BE2C (cell line): ENCODE measurements at regions not wholly inside any gene's neighbourhood (a gene's known extent, or its start where the extent isn't known, plus 50 kb on each side); places are given as distances from the start of the nearest gene placed in this dataset.
A peak's percentile ranks its signal among the peaks of the same experiment; 100 is the strongest.

Experiments
- DNase-seq: peaks from one replicate; pipeline ENCODE4 v3.0.0-alpha.2; 2020
- H3K27me3 ChIP-seq: fragments of 250-450 bp; sonication (Bioruptor Pico); 2 replicates; pipeline ENCODE4 v1.5.1; 2020; ENCODE audit warnings: mild to moderate bottlenecking
- H3K36me3 ChIP-seq: fragments of 250-450 bp; sonication (Bioruptor Pico); 2 replicates; pipeline ENCODE4 v1.5.1; 2020; ENCODE audit warnings: mild to moderate bottlenecking
- H3K4me1 ChIP-seq: fragments of 250-450 bp; sonication (Bioruptor Pico); 2 replicates; pipeline ENCODE4 v1.5.1; 2020
- H3K4me3 ChIP-seq: 2 replicates; pipeline ENCODE4 v1.5.1; 2011; ENCODE audit warnings: low read depth, low read length
- H3K9me3 ChIP-seq: fragments of 250-450 bp; sonication (Bioruptor Pico); 2 replicates; pipeline ENCODE4 v1.5.1; 2020
- TF ChIP-seq, protein P1 (sequence below): IDR thresholded peaks from 2 replicates; pipeline ENCODE4 v1.5.1; 2012; ENCODE audit warnings: mild to moderate bottlenecking, low read depth, low read length

DNA sequence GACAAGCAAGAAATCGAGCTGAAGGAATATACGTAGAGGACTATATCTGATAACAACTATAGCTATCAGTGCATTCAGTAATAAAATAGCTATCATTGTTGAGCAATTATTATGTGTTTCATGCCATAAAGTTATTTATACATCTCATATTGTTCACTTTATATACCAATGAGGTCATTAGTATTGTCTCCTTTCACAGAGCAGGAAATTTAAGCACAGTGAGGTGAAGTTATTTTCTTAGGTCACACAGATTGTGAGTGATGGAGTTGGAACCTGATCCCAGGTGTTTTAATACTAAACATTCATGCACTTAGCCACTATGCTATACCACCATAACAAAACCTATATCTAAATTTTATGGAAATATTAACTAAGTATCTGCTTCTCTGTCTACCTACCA lies 180.5 kb upstream of the DPYD start:
- Histone ChIP-seq H3K4me3 (no peak overlapping the region), H3K36me3 (no peaks in the 10 kb centered on the region), H3K4me1 (peaks cover 42% of the 10 kb centered on the region), H3K27me3 (no peaks in the 10 kb centered on the region), H3K9me3 (no peaks in the 10 kb centered on the region)
- no peak for DNase-seq
- TF ChIP-seq, protein P1, sequence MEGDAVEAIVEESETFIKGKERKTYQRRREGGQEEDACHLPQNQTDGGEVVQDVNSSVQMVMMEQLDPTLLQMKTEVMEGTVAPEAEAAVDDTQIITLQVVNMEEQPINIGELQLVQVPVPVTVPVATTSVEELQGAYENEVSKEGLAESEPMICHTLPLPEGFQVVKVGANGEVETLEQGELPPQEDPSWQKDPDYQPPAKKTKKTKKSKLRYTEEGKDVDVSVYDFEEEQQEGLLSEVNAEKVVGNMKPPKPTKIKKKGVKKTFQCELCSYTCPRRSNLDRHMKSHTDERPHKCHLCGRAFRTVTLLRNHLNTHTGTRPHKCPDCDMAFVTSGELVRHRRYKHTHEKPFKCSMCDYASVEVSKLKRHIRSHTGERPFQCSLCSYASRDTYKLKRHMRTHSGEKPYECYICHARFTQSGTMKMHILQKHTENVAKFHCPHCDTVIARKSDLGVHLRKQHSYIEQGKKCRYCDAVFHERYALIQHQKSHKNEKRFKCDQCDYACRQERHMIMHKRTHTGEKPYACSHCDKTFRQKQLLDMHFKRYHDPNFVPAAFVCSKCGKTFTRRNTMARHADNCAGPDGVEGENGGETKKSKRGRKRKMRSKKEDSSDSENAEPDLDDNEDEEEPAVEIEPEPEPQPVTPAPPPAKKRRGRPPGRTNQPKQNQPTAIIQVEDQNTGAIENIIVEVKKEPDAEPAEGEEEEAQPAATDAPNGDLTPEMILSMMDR = no peak

DNA sequence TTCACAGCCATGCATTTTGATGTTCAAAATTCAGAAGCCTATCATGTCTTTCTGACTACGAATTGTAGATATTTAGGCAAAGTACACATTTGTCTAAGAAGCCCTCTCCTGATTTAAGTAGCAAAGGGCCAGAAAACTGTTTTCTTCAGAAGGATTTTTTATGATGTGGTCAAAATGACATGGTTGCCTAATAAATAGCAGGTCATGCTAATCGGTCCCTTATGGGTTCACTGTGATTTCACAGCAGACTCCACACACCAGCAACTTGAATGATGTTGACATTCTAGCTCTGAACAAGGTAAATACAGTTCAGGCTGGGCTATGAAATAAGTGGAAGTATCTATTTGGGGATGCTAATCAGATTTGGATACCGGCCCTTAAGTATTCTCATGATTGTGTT lies 178.7 kb upstream of the DPYD start:
- Histone ChIP-seq H3K9me3 (no peaks in the 10 kb centered on the region), H3K4me1 (peaks cover 33% of the 10 kb centered on the region), H3K4me3 (no peak overlapping the region), H3K36me3 (no peaks in the 10 kb centered on the region), H3K27me3 (no peaks in the 10 kb centered on the region)
- TF ChIP-seq, protein P1 = no peak
- DNase-seq = no peak

DNA sequence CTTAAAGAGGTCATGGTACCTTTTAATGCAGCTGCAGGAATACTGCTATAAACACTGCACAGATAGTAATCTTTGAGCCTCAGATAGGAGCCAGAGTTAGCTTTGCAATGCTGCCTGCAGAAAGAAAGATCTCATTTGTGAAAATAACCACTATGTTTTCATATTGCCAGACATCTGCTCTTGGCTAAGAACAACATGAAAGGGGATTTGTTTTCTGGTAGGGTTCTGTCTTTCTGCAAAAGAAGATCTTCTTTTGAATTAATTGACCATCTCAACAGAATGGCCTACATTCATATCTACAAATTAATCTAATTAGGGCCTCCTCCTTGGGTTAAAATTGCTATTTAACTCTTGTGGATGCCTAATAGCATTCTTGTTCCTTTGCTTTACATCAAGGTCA lies 177.6 kb upstream of the DPYD start:
- Histone ChIP-seq H3K36me3 (no peaks in the 10 kb centered on the region), H3K27me3 (no peaks in the 10 kb centered on the region), H3K4me1 (peaks cover 25% of the 10 kb centered on the region), H3K9me3 (no peaks in the 10 kb centered on the region), H3K4me3 (no peak overlapping the region)
- TF ChIP-seq, protein P1 = no peak
- DNase-seq = peak; percentile 14

DNA sequence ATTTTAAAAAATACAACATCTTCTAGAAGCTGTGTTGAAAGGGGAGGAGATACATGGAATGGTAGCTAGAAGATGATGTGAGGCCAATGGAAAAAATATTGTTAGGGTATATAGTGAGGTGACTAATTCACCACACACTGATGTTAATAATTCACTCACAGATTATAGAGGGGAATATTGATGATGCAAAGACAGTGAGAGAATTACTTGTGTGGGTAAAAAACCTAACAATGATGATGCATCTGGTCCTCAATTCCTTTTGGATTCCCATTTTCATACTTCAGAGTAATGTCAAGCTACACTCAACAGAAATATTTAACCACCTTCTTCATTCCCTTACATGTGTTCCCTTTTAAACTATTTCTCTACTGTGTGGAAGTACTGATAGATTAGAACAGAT lies 169.5 kb upstream of the DPYD start:
- no peak for DNase-seq
- Histone ChIP-seq H3K27me3 (no peaks in the 10 kb centered on the region), H3K36me3 (no peaks in the 10 kb centered on the region), H3K4me3 (no peak overlapping the region), H3K9me3 (no peaks in the 10 kb centered on the region), H3K4me1 (no peaks in the 10 kb centered on the region)
- TF ChIP-seq, protein P1 = no peak

DNA sequence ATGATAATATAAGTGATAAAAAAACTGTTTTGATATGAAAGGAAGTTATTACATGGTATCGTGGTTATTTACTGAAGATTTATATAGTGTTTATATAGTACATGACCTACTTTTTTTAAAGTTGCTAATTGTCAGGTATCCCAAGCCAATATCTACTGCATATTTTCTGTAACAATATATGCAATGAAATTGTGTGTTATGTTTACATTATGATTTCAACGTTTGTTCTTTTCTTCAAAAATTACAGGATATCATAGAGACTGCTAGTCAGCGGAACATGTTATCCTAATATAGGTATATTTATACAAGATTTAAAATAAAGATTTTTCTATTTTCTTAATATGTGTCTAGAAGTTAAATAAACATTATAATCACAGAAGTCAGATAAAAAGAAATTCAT lies 167.5 kb upstream of the DPYD start:
- Histone ChIP-seq H3K27me3 (no peaks in the 10 kb centered on the region), H3K4me3 (no peak overlapping the region), H3K36me3 (no peaks in the 10 kb centered on the region), H3K4me1 (no peaks in the 10 kb centered on the region), H3K9me3 (no peaks in the 10 kb centered on the region)
- TF ChIP-seq, protein P1 = no peak
- DNase-seq = no peak

DNA sequence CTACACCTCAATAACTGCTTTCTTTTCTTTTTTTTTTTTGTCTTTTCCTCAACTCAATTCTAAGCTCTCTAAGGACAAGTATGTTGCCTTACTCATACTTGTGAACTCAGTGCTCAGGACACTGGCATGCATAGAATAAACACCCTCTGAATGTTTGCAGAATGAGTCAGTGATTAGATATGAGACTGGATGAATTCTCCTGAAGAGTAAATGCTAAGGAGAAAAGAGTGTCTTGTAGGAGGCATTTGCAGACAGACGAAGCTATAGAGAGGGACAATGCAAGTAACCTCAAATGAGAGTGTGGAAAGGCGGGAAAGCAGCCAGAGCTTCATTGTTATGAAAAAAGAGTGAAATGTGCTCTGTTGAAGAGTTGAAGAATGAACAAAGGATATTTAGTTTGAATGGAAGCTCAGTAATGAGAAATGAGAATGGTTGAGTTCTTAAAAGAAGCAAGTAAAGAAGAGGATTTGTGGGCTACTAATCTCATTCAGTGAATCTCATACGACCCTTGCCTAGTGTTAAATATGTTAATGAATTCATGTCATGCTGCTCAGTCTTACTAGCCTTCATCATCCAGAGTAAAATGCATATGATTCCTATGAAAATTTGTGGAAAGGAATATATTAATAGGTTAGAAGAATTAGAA lies 166.1 kb upstream of the DPYD start:
- Histone ChIP-seq H3K9me3 (no peaks in the 10 kb centered on the region), H3K4me3 (no peak overlapping the region), H3K36me3 (no peaks in the 10 kb centered on the region), H3K27me3 (no peaks in the 10 kb centered on the region), H3K4me1 (no peaks in the 10 kb centered on the region)
- no peak for DNase-seq
- TF ChIP-seq, protein P1 = no peak
